Fibroblast of gingiva (primary cell): ENCODE measurements at regions not wholly inside any gene's neighbourhood (a gene's known extent, or its start where the extent isn't known, plus 50 kb on each side); places are given as distances from the start of the nearest gene placed in this dataset.

ENCODE experiments used
- DNase-seq: peaks from one replicate; pipeline ENCODE4 v3.0.0-alpha.2; 2011; ENCODE audit warnings: low read depth

DNA sequence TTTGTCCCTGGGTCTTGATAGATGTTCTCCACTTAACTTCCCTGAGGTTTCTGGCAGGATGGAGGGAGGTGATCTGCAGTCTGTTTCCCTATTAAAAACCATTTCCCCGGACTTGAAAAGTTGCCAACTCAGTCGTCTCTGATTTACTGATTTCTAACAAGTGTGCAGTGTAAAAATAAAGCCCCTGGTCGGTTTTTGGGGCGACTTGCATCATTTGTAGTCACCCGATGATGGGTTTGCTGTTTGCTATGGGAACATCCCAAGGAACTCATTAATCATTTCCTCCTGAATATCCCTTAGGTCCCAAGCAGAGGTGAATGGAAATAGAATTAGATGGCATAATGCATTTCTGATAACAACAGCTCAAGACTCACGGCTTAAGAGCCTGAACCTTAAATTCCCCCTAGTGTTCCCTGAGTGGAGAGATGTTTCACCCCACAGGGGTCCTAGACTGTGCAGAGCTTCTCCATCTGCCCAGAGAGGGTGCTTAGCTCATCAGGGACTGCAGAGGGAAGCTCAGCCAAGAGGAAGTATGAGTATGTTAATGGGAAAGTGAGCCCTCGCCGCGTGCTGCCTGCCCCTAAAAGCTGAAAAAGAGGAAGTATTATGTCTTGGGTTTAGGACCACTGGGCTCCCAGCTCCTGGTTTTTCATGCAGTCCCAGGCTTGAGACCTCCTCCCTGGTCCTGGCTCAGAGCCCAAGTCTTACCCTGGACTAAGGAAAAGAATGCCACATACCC lies 115.1 kb upstream of the DAP start:
- DNase-seq = no peak

DNA sequence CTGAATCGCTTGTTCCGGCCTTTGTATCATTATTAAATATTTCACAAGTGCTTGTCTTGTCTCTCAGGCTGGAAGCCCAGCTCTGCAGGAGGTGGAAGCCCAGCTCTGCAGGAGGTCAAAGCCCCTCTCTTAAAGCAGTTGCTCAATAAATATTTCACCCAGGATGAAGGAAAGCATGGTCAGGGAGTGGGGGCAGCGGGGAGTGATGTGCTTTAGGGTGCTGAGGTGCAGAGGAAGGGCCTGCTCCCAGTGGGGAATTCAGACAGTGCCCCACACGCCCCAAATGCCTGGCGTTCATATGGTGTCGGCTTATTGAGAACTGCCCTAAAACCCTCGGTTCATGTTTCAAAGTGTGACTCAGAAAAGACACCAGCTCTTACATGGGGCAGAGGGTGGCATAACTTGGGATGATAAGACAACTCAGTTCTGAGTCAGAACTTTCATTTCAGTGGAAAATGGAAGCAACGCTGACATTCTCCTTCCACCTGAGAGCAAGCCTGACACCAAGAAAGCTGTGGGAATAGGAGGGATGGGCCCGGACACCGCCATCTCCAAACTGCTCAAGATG lies 114.3 kb upstream of the DAP start:
- no peak for DNase-seq

DNA sequence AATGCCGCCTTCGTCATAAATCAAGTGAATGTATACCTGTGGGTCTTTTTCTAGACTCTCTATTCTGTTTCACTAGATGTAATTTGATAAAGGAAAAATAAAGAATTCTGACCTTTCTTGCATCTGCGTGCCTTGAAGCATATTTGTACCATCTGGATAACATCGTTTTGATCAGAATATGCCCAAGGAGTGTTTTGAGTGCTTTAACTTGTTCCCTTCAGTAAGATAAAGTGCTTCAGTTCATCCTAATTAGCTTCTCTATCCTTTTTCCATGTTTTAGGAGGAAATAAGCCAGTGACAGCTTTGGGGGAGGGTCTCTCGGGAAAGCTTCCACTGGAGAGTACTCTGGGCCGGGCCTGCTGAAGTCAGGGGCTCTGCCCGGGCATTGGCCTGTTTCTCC lies 113.5 kb upstream of the DAP start:
- DNase-seq = no peak

DNA sequence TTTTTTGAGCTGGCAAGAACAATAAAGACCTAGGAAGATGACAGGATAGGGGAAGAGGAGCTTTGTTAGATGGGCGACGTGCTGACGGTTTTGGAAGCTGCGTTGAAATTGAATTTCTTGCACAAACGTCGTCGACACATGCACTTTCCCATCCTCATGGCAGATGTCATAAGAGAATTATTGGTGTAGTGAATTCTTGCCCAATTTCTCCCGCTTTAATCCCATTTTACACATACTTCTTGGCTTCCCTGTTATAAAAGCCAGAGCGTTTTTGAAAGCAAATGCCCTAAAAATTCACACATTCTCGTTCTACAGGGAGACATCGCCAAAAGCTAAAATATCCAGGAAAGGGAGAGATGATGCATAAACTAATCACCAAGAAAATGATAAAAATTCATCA lies 109.8 kb upstream of the DAP start:
- DNase-seq = no peak

DNA sequence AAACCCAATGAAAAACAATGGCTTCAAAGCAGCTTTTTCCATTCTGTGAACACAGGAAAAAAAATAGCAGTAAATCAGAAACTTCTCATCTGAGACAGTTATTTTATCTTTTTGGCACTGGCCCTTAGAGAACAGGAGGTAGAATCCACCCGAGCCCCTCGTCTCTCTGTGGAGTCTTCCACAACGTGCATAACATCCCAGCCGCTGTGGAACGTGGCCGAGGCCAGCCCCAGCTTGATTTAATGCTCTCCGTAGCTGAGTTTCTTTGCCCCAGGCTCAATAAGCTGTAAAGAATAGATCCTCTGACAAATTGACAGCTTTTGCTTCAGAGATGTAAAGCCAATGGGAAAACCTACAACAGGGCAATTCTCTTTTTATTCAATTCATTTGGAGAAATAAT lies 107.9 kb upstream of the DAP start:
- no peak for DNase-seq

DNA sequence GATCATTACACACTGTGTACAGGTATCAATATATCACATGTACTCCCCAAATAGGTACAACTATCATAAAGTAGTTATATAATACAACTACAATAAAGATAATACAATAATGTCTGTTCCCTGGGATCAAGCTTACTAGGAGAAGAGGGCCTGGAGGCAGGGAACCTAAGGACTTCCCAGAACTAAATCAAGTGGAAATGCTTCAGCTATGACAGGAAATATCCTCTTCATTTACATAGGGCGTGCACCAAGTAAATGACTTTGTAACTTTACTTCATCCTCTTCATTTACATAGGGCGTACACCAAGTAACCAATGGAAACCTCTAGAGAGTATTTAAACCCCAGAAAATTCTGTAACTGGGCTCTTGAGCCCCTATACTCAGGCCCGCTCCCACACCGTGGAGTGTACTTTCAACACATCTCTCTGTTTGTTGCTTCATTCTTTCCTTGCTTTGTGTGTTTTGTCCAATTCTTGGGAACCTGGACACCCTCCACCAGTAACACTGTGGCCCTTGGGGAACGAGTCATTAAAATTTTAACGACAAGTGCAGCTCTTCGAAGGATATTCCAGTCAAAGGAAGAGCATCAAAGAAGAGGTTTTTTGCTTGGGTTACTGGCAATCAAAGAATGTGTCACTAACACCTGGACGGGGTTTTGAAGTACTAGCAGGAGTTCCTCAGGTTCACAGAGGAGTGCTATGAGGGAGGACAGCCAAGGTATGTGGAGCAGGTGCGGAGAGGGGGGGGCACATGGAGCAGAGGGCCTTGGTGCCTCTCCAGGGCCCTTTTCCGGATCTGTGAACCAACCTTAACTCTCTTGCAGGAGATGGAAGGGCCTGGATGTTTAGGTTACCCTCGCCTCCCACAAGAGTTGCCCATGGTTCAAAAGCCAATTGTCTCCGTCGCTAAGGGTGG lies 106.6 kb upstream of the DAP start:
- no peak for DNase-seq

DNA sequence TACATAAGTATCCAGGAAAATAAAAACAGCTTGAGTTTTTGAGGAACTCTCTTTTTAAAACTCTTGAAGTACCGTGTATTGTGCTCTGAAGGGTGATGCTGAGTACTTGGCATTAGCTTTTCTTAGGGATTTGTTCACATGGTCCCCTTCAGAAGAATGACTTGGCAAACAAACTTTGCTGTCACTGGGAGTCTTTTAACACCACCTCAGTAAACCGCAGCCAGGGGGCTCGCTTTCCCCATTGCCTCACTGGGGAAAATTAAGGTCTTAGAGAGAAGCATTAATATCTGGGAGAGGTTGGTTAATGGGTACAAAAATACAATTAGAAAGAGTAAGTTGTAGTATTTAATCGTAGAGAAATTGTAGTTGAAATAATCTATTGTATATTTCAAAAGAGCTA lies 105.9 kb upstream of the DAP start:
- DNase-seq = no peak

DNA sequence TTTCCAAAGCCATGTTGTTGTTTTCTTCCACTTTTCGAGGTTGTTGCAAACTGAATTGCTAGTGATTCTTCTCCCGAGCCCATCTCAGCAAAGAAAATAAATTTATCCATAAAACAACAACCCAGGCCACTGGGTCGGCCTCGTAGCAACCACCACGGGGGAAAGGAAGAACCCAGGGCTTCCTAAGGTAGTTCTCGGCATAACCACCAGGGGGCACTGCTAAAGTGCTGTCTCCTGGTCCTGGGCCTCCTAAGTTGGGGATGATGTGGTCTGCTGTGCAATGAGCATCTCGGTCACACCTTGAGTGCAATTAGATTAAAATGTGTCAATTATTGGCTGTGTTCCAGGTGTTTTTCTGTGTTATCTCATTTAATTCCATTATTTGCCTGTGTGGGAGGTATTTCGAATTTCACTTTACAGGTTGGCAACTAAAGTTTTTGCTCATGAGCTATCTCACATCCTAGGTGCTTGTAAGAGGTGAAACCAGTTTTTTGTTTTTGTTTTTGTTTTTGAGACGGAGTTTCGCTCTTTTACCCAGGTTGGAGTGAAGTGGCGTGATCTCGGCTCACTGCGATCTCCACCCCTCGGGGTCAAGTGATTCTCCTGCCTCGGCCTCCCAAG lies 102.8 kb upstream of the DAP start:
- DNase-seq = peak; percentile 7

DNA sequence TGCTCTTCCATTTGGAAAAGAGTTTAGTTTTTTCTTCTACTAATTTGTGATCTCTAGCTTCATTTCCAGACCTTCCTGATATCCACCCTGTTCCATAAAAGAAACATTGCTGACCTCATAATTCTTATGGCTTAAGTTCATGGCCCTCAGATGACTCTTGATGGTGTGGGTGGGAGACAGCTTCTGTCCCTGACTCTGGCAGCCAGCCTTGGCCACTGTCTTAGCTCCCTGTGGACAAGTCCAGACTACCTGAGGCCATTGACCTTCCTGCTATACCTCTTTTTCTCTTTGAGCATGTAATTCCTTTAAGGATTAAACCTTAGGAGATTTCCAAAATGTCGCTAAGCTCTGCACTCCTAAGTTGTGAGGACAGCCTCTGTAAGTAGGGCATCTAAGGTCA lies 101.1 kb upstream of the DAP start:
- no peak for DNase-seq

DNA sequence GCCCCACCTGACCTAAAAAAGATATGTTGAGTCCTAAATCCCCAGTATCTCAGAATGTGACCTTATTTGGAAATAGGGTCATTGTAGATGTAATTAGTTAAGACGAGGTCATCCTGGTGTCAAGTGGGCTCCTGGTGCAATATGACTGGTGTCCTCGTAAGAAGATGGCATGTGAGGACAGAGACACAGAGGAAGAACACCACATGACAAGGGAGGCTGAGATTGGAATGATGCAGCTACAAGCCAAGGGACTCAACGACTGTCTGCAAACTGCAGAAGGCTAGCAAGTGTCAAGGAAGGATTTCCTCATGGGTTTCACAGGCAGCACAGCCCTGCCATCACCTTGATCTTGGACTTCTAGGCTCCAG lies 100.4 kb upstream of the DAP start:
- DNase-seq = no peak

DNA sequence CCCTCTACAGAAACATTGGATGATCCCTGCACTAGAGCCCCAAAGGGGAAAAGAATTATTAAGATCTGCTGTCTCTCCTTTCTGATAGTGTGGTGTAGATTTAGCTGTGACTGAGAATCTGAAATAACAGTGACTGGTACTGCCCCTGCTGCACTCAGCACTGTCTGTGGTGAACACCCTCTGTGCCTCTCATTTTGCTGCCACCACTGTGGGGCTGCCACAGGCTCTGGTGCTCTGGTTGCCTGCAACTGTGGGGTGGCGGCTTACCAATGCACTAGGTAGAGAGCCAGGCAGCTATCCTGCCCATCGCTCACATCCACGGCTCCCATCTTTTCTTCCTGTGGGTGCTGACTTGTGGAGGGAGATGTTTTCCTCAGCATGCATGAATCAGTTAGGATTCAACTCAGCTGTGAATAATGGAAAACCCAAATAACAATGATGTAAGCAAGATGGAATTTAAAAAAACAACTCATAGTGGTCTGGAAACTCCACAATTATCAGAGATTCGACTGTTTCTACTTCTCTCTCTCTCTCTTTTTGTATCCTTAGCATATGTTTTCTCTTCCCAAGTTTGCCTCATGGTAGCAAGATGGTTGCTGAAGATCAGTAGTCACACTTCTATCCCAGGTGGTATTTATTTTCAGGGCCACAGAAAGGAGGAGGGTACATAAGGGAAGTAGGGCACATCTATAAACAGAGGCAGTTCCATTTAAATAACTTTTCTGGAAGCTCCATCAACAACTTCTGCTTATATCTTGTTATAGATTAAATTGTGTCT lies 99.8 kb upstream of the DAP start:
- DNase-seq = no peak

DNA sequence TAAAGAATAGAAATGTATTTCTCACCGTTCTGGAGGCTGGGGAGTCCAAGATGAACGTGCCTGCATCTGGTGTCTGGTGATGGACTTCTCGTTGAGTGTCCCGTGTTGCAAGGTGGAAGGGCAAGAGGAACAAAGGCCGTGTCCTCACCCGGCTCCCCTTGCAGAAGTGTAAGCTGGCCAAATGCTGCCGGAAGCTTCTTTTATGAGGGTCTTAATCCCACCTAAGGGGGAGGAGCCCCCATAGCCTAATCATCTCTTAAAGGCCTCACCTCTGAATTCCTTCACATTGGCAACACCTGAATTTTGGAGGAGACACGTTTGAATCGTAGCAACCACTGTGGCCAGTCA lies 99.1 kb upstream of the DAP start:
- no peak for DNase-seq

DNA sequence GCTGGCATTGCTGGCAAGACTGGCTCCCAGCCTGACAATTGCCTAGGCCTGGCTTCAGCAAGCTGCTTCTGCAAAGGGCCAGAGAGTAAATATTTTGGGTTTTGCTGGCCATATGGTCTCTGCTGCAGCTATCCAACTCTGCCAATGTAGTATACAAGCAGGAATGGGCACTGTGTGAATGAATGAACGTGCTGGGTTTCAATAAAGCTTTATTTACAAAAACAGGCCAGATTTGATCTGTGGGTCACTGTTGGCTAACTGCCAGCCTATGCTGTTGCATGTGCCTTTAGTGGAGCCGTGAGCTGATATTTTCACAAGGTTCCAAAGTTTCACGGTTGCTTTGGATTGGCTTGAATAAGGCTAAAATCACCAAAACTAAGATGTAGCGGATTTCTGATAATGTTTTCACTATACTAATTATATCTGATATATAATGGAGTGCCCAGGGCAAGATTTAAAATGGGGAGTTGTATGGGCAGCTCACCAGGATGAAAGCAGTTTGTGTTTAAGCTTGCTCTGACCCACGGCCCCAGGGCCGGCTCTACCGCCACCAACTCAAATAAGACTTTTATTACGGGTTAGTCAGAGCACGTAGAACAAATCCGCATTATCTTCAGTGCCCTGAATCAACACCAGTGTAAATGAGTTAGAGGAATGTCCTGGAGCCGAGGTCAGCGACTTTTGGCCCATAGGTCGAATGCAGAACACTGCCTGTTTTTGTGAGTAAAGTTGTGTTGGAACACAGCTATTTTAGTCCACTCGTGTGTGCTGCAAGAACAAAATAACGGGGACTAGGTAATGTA lies 98.6 kb upstream of the DAP start:
- no peak for DNase-seq

DNA sequence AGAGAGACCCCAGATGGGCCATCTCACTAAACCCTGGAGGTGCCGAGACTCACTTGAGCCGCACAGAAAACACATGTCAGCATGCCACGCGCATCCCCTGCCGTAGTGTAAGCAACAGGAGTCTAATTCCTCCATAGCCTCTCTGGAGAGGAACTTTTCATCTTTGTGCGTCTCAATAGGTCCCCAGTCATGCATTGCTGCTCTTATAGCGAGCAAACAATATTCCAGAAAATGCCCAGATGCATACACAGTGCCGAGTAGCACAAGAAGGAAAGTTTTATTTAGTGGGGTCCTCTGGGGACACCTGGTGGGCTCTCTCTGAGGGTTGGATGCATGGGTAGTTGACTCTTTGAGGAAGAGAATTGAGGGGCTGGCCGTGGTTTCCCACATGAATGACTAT lies 97.9 kb upstream of the DAP start:
- no peak for DNase-seq

DNA sequence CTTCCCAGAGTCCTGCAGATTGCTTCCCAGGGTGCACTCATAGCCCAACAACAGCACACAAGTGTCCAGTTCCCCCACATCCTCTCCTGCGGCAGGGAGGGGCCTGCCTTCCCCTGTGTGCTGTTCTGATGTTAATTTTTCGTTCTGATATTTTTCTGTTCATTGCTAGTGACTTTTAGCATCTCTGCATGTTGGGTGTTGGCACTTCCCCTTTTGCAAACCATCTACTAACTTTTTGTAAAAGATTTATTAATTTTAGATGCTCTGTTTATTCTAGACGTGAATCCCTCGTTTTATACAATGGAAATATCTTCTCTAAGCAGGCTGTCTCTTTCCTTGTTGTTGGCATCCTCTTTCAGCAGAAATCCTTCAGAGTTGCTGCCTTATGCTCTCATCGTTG lies 97.3 kb upstream of the DAP start:
- no peak for DNase-seq

DNA sequence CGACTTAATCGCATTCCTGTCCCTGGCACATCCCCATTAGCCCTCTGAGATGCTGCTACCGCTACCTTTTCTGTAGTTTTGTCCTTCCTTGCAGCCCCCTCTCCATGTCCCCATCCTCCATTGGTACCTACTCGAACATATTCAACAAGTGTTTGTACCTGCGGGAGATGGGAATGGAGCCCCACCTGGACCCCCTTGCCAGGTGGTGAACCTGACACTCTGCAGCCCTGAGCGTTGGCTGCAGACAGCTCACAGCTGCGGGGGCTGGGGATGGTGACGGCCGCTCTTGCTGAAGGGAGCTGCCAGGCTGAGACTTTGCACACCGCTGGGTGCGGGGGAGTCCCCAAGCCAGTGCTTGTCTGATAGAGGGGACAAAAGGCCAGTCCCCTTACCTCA lies 96.3 kb upstream of the DAP start:
- no peak for DNase-seq

DNA sequence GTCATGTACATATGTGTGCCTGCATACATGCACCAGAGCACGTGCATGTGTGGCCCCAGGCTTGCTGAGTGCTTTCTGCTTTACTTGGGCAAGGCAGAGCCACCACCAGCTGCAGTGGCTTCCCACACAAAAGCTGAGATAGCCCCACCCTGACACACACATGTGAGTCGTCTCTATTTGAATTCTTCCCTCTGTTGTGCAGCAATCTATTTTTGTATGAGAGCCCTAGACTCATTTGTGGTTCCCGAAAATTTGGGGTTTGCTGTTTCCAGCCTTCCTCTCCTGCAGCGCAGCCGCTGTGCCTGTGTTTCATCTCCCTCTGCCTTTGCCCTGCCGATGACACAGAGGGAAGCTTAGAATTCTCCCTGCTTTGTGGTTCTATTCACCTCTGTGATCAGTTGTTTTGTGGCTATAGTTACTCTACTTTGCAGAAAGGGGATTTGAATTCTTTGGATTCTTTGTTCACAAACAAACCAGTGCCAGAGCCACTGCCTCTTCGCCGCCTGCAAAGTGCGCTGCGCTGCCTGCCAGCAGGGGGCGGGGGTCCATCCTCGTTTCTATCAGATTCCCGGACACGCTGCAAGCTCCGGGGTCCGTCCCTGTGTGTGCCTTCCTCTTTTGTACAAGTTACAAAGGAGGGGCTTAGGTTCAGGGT lies 95.8 kb upstream of the DAP start:
- DNase-seq = no peak

DNA sequence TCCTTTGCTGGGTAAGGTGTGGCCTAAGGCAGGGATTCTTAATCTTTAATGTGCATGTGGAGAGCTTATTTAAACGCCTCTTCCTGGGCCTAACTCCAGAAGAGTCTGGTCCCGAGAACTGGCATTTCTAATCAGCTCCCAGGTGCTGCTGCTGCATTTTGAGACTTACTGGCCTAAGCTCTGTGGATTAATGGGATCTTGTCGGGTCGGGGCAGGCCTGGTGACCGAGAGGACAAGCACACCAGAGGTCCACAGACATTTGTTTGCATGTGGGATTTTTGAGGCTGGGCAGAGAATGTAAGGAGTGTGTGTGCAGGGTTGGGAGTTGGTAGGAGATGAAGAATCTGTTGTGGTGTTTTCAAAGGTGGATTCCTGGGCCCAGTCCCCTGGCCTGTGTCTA lies 95.0 kb upstream of the DAP start:
- DNase-seq = no peak

DNA sequence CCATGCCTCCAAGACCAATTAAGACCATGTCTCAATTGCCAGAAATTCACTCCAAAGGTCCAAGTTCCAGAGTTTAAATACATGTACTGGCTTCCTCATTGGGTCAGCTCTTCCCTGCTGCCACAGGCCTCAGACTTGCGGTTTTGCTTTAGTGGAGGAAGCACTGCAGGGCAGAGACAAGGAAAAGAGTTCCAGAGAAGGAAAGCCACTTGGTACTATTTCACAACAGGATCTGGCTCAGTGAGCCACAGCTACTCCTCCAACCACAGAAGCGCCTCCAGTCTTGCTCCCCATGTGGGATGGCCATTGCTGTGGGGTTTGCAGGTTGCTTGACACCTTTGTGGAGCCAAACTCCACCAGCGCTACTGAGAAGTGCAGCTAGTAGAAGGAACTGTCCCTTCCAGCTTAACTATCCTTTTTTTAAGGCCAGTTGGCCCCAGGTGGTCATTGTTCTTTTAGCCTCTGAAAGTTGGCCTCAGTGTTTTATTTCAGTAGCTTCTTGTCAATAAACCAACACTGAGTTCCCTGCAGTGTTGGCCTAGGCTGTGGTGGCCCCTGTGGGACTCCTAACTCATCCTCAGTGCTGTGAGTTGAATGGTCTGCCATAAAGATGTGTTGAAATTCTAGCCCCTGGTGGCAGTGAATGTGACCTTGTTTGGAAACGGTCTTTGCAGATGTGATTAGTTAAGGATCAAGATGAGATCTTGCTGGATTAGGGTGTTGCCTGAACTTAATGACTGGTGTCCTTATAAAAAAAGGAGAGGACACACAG lies 93.7 kb upstream of the DAP start:
- peak; percentile 7 for DNase-seq

DNA sequence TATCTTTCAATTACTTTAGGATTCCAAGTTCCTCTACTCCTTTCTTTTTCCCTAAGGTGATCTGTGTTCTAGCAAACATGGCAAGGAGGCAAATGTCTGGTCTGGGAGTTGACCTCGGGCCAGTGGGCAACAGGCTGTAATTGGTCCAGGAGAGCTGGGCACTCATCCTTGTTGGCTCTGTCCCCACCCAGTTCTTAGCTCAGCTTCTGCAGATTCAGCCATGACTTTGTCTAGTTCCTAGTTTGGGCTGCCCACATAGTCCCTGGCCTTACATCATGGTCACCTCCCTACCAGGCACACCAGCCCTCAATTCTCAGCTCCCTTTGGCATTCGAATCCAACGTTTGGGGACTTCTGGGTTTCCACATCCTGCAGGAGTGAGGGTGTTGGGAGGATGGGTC lies 92.1 kb upstream of the DAP start:
- no peak for DNase-seq
